ENCODE measurements at regions not wholly inside any gene's neighbourhood (a gene's known extent, or its start where the extent isn't known, plus 50 kb on each side); places are given as distances from the start of the nearest gene placed in this dataset.

GRCh38 chr3:104586344-104586743 is 780.4 kb upstream of the ALCAM start:
- TF ChIP-seq IKZF1 (conservative IDR thresholded peaks at IDR 0.05), result no peak
- TF ChIP-seq HDAC2 (IDR thresholded peaks at IDR 0.05), result no peak
